ENCODE measurements at regions not wholly inside any gene's neighbourhood (a gene's known extent, or its start where the extent isn't known, plus 50 kb on each side); places are given as distances from the start of the nearest gene placed in this dataset.
A peak's percentile ranks its signal among the peaks of the same experiment; 100 is the strongest.
"Not testable (repeated sequence)": the region's sequence is repeated elsewhere in the genome, so short reads cannot be mapped to it uniquely, and the experiment has no call there.

- no peak for DNase-seq (ENCODE audit: low read depth)
Observed at GRCh38 chrX:140065961-140066662, 100.8 kb upstream of the CXorf66 start.

GRCh38 chrX:140064993-140065392 is 99.7 kb upstream of the CXorf66 start:
- DNase-seq (ENCODE audit: low read depth), result no peak

- DNase-seq (ENCODE audit: low read depth), result peak; percentile 72
Observed at GRCh38 chrX:140057001-140057411, 91.7 kb upstream of the CXorf66 start.

GRCh38 chrX:140053846-140054245 is 88.5 kb upstream of the CXorf66 start:
- DNase-seq (ENCODE audit: low read depth), result no peak

GRCh38 chrX:140050906-140051305 is 85.6 kb upstream of the CXorf66 start:
- peak; percentile 23 for DNase-seq (ENCODE audit: low read depth)

GRCh38 chrX:140040386-140040785 is 75.1 kb upstream of the CXorf66 start:
- DNase-seq (ENCODE audit: low read depth), result peak; percentile 93

- DNase-seq (ENCODE audit: low read depth), result no peak
Observed at GRCh38 chrX:140038842-140039241, 73.5 kb upstream of the CXorf66 start.

- peak; percentile 30 for DNase-seq (ENCODE audit: low read depth)
Observed at GRCh38 chrX:140034916-140035315, 69.6 kb upstream of the CXorf66 start.

GRCh38 chrX:140022482-140022881 is 57.2 kb upstream of the CXorf66 start:
- no peak for DNase-seq (ENCODE audit: low read depth)

GRCh38 chrX:140019134-140019533 is 53.8 kb upstream of the CXorf66 start:
- DNase-seq (ENCODE audit: low read depth), result not testable (repeated sequence)

All from M059J (cell line).